ENCODE measurements at regions not wholly inside any gene's neighbourhood (a gene's known extent, or its start where the extent isn't known, plus 50 kb on each side); places are given as distances from the start of the nearest gene placed in this dataset.
A peak's percentile ranks its signal among the peaks of the same experiment; 100 is the strongest.
"Not testable (repeated sequence)": the region's sequence is repeated elsewhere in the genome, so short reads cannot be mapped to it uniquely, and the experiment has no call there.

DNA sequence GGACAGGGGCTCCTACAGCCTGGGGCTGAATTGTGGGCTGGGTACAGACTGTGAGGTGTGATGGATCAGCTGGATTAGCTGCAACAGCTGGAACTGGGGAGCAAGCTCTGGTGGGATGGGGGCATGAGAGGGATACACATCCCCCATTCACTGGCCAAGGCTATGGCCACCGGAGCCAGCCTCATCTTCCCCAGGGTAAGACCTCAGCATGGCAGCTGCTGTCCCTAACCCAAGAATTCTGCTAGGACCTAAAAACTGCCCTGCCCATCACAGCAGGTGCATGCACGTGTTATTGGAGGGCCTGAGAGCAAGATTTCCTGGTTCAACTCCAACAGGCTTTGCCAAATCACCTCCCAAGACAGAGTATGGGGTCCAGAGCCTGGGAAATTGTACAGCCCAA lies 258.6 kb upstream of the AGTR2 start:
- Histone ChIP-seq H3K4me3 (no peak overlapping the region), H3K27ac (no peak overlapping the region), H3K36me3 (replicated peaks in 1 of 2; ENCODE audit: insufficient read depth in 1 of 2, low read depth in 2 of 2) (no peaks in the 10 kb centered on the region), H3K4me1 (no peaks in the 10 kb centered on the region), H3K9me3 (no peaks in the 10 kb centered on the region), H3K27me3 (no peaks in the 10 kb centered on the region)
- TF ChIP-seq, protein P1, sequence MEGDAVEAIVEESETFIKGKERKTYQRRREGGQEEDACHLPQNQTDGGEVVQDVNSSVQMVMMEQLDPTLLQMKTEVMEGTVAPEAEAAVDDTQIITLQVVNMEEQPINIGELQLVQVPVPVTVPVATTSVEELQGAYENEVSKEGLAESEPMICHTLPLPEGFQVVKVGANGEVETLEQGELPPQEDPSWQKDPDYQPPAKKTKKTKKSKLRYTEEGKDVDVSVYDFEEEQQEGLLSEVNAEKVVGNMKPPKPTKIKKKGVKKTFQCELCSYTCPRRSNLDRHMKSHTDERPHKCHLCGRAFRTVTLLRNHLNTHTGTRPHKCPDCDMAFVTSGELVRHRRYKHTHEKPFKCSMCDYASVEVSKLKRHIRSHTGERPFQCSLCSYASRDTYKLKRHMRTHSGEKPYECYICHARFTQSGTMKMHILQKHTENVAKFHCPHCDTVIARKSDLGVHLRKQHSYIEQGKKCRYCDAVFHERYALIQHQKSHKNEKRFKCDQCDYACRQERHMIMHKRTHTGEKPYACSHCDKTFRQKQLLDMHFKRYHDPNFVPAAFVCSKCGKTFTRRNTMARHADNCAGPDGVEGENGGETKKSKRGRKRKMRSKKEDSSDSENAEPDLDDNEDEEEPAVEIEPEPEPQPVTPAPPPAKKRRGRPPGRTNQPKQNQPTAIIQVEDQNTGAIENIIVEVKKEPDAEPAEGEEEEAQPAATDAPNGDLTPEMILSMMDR (IDR thresholded peaks at IDR 0.05) = no peak
- TF ChIP-seq POLR2A (IDR thresholded peaks at IDR 0.05) = no peak
- no peak for DNase-seq
- intact Hi-C loops (cut with DNase I) = no loop called here
- no peak for ATAC-seq
- 100% methylated on average over 1 of the region's 2 CpGs; no CpG with 5 or more reads in 1 of the 2 donors for WGBS, 2 donors

DNA sequence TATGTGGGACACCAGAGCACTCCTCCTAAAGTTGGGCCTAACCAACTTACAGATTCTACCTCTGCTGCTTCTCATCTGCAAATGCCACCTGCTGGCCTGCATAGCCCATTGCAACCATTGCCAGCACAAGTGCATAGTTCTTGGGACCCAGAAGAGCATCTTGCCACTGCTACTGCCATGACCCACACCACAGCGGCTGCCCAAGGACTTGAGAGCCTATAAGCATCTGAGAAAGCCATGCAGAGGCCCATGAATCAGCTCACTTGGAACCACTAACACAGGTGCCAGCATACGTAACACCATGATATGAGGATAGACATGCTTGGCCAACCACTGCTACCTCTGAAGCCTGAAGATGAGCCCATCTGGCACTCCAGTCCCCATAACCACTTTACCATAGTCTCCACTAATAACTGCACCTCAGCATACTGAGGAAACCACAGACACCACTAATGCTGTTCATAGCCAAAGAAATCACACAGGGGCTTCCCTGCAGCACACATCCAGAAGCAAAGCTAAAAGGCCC lies 258.1 kb upstream of the AGTR2 start:
- Histone ChIP-seq H3K27ac (no peak overlapping the region), H3K4me1 (no peaks in the 10 kb centered on the region), H3K4me3 (no peak overlapping the region), H3K27me3 (no peaks in the 10 kb centered on the region), H3K9me3 (no peaks in the 10 kb centered on the region), H3K36me3 (replicated peaks in 1 of 2; ENCODE audit: insufficient read depth in 1 of 2, low read depth in 2 of 2) (no peaks in the 10 kb centered on the region)
- TF ChIP-seq POLR2A (IDR thresholded peaks at IDR 0.05) = no peak
- TF ChIP-seq, protein P1 (IDR thresholded peaks at IDR 0.05) = peak in 2 of 7 experiments; percentile 26 to 28
- no peak for ATAC-seq
- intact Hi-C loops (cut with DNase I) = no loop called here
- DNase-seq = peak in 2 of 4 donors; percentile 45 to 47
- 100% methylated on average over 2 of the region's 2 CpGs; no CpG with 5 or more reads in 1 of the 2 donors for WGBS, 2 donors

- Histone ChIP-seq H3K27ac (no peak overlapping the region), H3K4me3 (no peak overlapping the region), H3K4me1 (no peaks in the 10 kb centered on the region), H3K36me3 (replicated peaks in 1 of 2; ENCODE audit: insufficient read depth in 1 of 2, low read depth in 2 of 2) (no peaks in the 10 kb centered on the region), H3K9me3 (no peaks in the 10 kb centered on the region), H3K27me3 (no peaks in the 10 kb centered on the region)
- intact Hi-C loops (cut with DNase I) = no loop called here
- no peak for TF ChIP-seq POLR2A (IDR thresholded peaks at IDR 0.05)
- TF ChIP-seq, protein P1 (IDR thresholded peaks at IDR 0.05) = no peak
- DNase-seq (no peak), ATAC-seq (no peak)
Measured at GRCh38 chrX:115913575-115913974, 257.0 kb upstream of the AGTR2 start.

GRCh38 chrX:115915625-115916024 lies 254.9 kb upstream of the AGTR2 start:
- WGBS, 2 donors = 88% methylated on average over 3 of the region's 3 CpGs; no CpG with 5 or more reads in 1 of the 2 donors
- DNase-seq; H3K4me1 ChIP-seq; H3K27me3 ChIP-seq; ATAC-seq; H3K4me3 ChIP-seq; intact Hi-C loops (cut with DNase I); H3K9me3 ChIP-seq; H3K36me3 ChIP-seq (replicated peaks in 1 of 2; ENCODE audit: insufficient read depth in 1 of 2, low read depth in 2 of 2); H3K27ac ChIP-seq: not testable (repeated sequence)

DNA sequence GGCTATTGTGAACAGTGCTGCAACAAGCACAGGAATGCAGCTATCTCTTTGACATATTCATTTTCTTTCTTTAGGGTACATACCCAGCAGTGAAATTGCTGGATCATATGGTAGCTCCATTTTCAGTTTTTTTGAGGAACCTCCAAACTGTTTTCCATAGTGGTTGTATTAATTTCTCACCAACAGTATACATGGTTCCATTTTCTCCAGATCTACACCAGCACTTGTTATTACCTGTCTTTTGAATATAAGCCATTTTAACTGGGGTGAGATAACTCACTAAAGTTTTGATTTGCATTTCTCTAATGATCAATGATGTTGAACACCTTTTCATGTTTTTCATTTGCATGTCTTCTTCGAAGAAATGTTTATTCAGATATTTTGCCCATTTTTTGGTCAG lies 241.1 kb upstream of the AGTR2 start:
- DNase-seq (no peak), ATAC-seq (no peak)
- 73 to 94% methylated on average over 1 of the region's 1 CpG for WGBS, 2 donors
- no peak for TF ChIP-seq POLR2A (IDR thresholded peaks at IDR 0.05)
- TF ChIP-seq, protein P1 (IDR thresholded peaks at IDR 0.05) = no peak
- Histone ChIP-seq H3K36me3 (replicated peaks in 1 of 2; ENCODE audit: insufficient read depth in 1 of 2, low read depth in 2 of 2) (no peaks in the 10 kb centered on the region), H3K27me3 (no peaks in the 10 kb centered on the region), H3K9me3 (no peaks in the 10 kb centered on the region), H3K4me3 (no peak overlapping the region), H3K4me1 (no peaks in the 10 kb centered on the region), H3K27ac (no peak overlapping the region)
- intact Hi-C loops (cut with DNase I) = no loop called here
